Liver (tissue), 3 donors: ENCODE measurements at regions not wholly inside any gene's neighbourhood (a gene's known extent, or its start where the extent isn't known, plus 50 kb on each side); places are given as distances from the start of the nearest gene placed in this dataset.

Experiments
- CTCF ChIP-seq: fragments of 150-350 bp; IDR thresholded peaks from 2 replicates; pipeline ENCODE4 v1.5.1; 2017; ENCODE audit warnings: improper control_type of control experiment, low read depth, low read length; ENCODE audit not compliant: missing input control
- EGR1 ChIP-seq, 2 donors: IDR thresholded peaks; 2 replicates each; pipeline ENCODE4 v1.6.1; 2016 to 2018; ENCODE audit warnings: antibody characterized with exemption in 2 of 2, low read depth in 2 of 2
- GABPA ChIP-seq, 2 donors: IDR thresholded peaks in 1 of 2; conservative IDR thresholded peaks in 1 of 2; 2 replicates each; pipeline ENCODE4 v1.6.1; 2016; ENCODE audit warnings: antibody characterized with exemption in 2 of 2, mild to moderate bottlenecking in 1 of 2, moderate library complexity in 1 of 2
- JUND ChIP-seq, 2 donors: IDR thresholded peaks; 2 replicates each; pipeline ENCODE4 v1.6.1; 2016; ENCODE audit warnings: antibody characterized with exemption in 2 of 2
- RAD21 ChIP-seq, 2 donors: IDR thresholded peaks; 2 replicates each; pipeline ENCODE4 v1.6.1; 2016; ENCODE audit warnings: antibody characterized with exemption in 2 of 2, mild to moderate bottlenecking in 2 of 2
- SP1 ChIP-seq: IDR thresholded peaks from 2 replicates; pipeline ENCODE4 v1.6.1; 2018; ENCODE audit warnings: antibody characterized with exemption, mild to moderate bottlenecking
- donor health status: healthy.
- donor health status: healthy.

GRCh38 chr21:35507181-35507759 lies 458.2 kb upstream of the RUNX1 start:
- TF ChIP-seq CTCF (no peak), GABPA (IDR thresholded peaks at IDR 0.05 in 1 of 2, conservative IDR thresholded peaks at IDR 0.05 in 1 of 2) (no peak), RAD21 (IDR thresholded peaks at IDR 0.05) (no peak), SP1 (no peak), EGR1 (IDR thresholded peaks at IDR 0.05; ENCODE audit: low read depth in 2 of 2) (no peak), JUND (IDR thresholded peaks at IDR 0.05) (no peak)
